Liver (tissue), 3 donors: ENCODE measurements at regions not wholly inside any gene's neighbourhood (a gene's known extent, or its start where the extent isn't known, plus 50 kb on each side); places are given as distances from the start of the nearest gene placed in this dataset.

Experiments
- EGR1 ChIP-seq, 2 donors: IDR thresholded peaks; 2 replicates each; pipeline ENCODE4 v1.6.1; 2016 to 2018; ENCODE audit warnings: antibody characterized with exemption in 2 of 2, low read depth in 2 of 2
- FOXA1 ChIP-seq: IDR thresholded peaks from 2 replicates; pipeline ENCODE4 v1.6.1; 2016; ENCODE audit warnings: antibody characterized with exemption
- JUND ChIP-seq, 2 donors: IDR thresholded peaks; 2 replicates each; pipeline ENCODE4 v1.6.1; 2016; ENCODE audit warnings: antibody characterized with exemption in 2 of 2
- NR2F2 ChIP-seq: IDR thresholded peaks from 2 replicates; pipeline ENCODE4 v1.6.1; 2016; ENCODE audit warnings: antibody characterized with exemption
- RXRA ChIP-seq, 2 donors: IDR thresholded peaks; 2 replicates each; pipeline ENCODE4 v1.6.1; 2017 to 2018; ENCODE audit warnings: antibody characterized with exemption in 2 of 2, mild to moderate bottlenecking in 1 of 2
- SP1 ChIP-seq: IDR thresholded peaks from 2 replicates; pipeline ENCODE4 v1.6.1; 2018; ENCODE audit warnings: antibody characterized with exemption, mild to moderate bottlenecking
- TAF1 ChIP-seq: conservative IDR thresholded peaks from 2 replicates; pipeline ENCODE4 v1.6.1; 2016; ENCODE audit warnings: antibody characterized with exemption, mild to moderate bottlenecking
- TF ChIP-seq, protein P1 (sequence below): IDR thresholded peaks from 2 replicates; pipeline ENCODE4 v1.6.1; 2016; ENCODE audit warnings: antibody characterized with exemption
- TF ChIP-seq, protein P2 (sequence below): fragments of 150-350 bp; IDR thresholded peaks from 2 replicates; pipeline ENCODE4 v1.5.1; 2017; ENCODE audit warnings: improper control_type of control experiment, low read depth, low read length; ENCODE audit not compliant: missing input control
- TF ChIP-seq, protein P3 (sequence below): IDR thresholded peaks from 2 replicates; pipeline ENCODE4 v1.6.1; 2016; ENCODE audit warnings: antibody characterized with exemption, mild to moderate bottlenecking
- donor health status: healthy.
- donor health status: healthy.

GRCh38 chr2:147520817-147521216 lies 324.0 kb upstream of the ACVR2A start:
- TF ChIP-seq, protein P1, sequence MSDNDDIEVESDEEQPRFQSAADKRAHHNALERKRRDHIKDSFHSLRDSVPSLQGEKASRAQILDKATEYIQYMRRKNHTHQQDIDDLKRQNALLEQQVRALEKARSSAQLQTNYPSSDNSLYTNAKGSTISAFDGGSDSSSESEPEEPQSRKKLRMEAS = no peak
- TF ChIP-seq, protein P2, sequence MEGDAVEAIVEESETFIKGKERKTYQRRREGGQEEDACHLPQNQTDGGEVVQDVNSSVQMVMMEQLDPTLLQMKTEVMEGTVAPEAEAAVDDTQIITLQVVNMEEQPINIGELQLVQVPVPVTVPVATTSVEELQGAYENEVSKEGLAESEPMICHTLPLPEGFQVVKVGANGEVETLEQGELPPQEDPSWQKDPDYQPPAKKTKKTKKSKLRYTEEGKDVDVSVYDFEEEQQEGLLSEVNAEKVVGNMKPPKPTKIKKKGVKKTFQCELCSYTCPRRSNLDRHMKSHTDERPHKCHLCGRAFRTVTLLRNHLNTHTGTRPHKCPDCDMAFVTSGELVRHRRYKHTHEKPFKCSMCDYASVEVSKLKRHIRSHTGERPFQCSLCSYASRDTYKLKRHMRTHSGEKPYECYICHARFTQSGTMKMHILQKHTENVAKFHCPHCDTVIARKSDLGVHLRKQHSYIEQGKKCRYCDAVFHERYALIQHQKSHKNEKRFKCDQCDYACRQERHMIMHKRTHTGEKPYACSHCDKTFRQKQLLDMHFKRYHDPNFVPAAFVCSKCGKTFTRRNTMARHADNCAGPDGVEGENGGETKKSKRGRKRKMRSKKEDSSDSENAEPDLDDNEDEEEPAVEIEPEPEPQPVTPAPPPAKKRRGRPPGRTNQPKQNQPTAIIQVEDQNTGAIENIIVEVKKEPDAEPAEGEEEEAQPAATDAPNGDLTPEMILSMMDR = no peak
- TF ChIP-seq SP1 (no peak), FOXA1 (no peak), NR2F2 (no peak), EGR1 (IDR thresholded peaks at IDR 0.05; ENCODE audit: low read depth in 2 of 2) (no peak), TAF1 (no peak), RXRA (IDR thresholded peaks at IDR 0.05) (no peak), JUND (IDR thresholded peaks at IDR 0.05) (no peak)
- TF ChIP-seq, protein P3, sequence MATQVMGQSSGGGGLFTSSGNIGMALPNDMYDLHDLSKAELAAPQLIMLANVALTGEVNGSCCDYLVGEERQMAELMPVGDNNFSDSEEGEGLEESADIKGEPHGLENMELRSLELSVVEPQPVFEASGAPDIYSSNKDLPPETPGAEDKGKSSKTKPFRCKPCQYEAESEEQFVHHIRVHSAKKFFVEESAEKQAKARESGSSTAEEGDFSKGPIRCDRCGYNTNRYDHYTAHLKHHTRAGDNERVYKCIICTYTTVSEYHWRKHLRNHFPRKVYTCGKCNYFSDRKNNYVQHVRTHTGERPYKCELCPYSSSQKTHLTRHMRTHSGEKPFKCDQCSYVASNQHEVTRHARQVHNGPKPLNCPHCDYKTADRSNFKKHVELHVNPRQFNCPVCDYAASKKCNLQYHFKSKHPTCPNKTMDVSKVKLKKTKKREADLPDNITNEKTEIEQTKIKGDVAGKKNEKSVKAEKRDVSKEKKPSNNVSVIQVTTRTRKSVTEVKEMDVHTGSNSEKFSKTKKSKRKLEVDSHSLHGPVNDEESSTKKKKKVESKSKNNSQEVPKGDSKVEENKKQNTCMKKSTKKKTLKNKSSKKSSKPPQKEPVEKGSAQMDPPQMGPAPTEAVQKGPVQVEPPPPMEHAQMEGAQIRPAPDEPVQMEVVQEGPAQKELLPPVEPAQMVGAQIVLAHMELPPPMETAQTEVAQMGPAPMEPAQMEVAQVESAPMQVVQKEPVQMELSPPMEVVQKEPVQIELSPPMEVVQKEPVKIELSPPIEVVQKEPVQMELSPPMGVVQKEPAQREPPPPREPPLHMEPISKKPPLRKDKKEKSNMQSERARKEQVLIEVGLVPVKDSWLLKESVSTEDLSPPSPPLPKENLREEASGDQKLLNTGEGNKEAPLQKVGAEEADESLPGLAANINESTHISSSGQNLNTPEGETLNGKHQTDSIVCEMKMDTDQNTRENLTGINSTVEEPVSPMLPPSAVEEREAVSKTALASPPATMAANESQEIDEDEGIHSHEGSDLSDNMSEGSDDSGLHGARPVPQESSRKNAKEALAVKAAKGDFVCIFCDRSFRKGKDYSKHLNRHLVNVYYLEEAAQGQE = no peak
